Activated CD4-positive, alpha-beta T cell treated with anti-CD3 and anti-CD28 coated beads, Interleukin-2, amount 50 U/mL, for 24 hours (primary cell): ENCODE measurements at regions not wholly inside any gene's neighbourhood (a gene's known extent, or its start where the extent isn't known, plus 50 kb on each side); places are given as distances from the start of the nearest gene placed in this dataset.
"Not testable (repeated sequence)": the region's sequence is repeated elsewhere in the genome, so short reads cannot be mapped to it uniquely, and the experiment has no call there.

Source experiments
- DNase-seq, 2 donors: peaks; one replicate each; pipeline ENCODE4 v3.0.0-alpha.2; 2020; ENCODE audit warnings: low read depth in 1 of 2, low spot score in 1 of 2

- DNase-seq: no peak
Measured at GRCh38 chr12:92237262-92237661, 91.6 kb upstream of the BTG1 start.

DNA sequence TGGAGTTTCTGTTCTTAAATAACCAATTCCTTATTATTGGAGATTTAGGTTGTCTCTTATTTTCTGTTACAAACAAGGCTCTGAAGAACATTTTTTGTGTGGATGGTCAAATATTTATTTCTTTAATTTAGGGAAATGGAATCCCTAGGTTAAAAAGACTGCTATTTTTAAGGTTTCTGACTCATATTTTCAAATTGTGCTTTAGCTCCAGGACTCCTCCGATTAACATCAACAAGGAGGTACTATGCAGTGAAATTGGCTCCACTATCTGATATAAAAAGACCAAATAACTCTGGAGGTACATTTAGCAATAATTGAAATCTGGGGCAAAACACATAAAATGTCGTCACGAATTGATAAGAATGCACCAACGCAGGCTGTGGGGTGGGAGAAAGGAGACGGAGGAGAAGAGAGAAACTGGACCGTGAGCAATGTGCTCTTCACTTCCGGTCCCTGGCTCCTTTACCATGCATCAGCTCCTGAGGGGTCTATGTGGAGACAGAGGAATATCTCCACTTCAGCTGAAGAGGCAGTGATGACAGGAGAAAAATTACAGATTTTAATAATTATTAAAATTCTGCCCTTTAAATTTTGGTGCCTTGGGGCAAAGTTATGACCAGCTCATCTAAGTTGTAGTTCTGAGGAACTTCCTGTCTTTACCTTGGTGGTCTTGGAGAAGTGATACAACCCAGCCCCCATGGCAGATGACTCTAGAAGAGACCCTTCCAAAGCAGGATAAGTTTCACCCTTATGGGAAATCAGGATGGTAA lies 90.2 kb upstream of the BTG1 start:
- no peak for DNase-seq

DNA sequence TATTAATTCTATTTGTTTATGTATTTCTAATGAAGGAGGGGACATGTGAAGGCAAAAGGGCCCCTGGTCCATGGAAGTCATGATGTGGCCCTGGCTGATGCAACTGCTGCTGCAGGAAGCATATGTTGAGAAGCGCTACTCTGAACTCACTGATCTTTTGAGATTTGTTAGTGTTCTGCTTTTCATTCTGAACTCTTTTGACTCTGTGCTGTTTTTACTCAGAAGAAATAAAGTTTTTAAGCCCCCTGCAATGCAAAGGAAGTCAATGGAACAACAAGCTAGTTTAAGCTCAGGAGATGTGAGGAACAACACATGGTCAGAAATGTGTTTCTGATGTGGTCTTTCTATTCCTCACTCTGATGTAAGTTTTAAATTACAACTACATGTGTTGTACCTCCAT lies 88.9 kb upstream of the BTG1 start:
- DNase-seq: no peak

DNA sequence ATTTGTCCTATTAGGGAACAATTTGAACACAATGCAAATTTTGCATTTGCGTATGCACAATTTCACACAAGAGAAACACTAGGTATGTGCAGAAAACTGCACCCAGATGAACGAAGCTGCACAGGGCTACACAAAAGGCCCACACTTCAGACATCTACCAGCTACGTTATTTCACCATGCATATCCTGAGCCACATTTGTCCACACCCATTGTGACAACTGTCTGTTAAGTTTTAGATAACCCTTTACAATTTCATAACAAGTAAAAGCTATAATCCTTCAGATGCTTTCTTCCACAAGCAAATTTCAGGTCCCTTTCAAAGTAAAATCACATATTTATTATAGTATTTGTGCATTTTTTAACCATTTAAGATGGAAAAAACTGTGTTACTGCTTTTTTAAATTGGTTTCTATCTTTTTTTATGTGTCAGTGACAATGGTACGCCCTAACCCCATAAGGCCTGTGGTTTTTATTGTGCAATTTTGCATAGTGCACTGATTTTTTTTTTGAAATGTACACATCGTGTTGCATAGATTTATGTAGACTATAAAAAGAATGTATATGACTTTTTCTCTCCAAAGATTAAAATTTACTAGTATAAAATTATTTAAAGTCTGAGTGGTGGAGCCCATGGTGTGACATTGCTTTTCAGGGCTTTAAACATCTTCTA lies 87.8 kb upstream of the BTG1 start:
- DNase-seq: no peak

GRCh38 chr12:92232371-92232932 lies 86.8 kb upstream of the BTG1 start:
- DNase-seq: not testable (repeated sequence)

DNA sequence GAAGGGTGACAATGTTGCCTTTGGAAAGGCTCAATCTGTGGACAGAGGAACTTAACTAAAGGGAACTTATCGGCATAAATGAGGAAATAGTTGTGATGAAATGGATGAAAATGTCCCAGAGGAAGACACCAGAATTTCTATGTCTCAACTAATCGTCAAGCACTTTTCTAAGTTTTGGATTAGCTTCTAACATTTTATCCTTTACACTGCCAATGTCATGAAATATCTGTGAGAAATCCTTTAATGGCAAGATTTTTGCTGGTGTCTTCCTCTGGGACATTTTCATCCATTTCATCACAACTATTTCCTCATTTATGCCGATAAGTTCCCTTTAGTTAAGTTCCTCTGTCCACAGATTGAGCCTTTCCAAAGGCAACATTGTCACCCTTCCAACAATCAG lies 86.3 kb upstream of the BTG1 start:
- not testable (repeated sequence) for DNase-seq

GRCh38 chr12:92231532-92231931 lies 85.9 kb upstream of the BTG1 start:
- DNase-seq: not testable (repeated sequence)

- DNase-seq: no peak
Measured at GRCh38 chr12:92229381-92229780, 83.7 kb upstream of the BTG1 start.

GRCh38 chr12:92226961-92227360 lies 81.3 kb upstream of the BTG1 start:
- DNase-seq: no peak

GRCh38 chr12:92226071-92226661 lies 80.5 kb upstream of the BTG1 start:
- no peak for DNase-seq

- no peak for DNase-seq
Measured at GRCh38 chr12:92224685-92225331, 79.2 kb upstream of the BTG1 start.

- no peak for DNase-seq
Measured at GRCh38 chr12:92223481-92223880, 77.8 kb upstream of the BTG1 start.

- DNase-seq: no peak
Measured at GRCh38 chr12:92221656-92222315, 76.1 kb upstream of the BTG1 start.

- DNase-seq: peak in 1 of 2 donors; percentile 29
Measured at GRCh38 chr12:92218394-92219077, 72.9 kb upstream of the BTG1 start.

DNA sequence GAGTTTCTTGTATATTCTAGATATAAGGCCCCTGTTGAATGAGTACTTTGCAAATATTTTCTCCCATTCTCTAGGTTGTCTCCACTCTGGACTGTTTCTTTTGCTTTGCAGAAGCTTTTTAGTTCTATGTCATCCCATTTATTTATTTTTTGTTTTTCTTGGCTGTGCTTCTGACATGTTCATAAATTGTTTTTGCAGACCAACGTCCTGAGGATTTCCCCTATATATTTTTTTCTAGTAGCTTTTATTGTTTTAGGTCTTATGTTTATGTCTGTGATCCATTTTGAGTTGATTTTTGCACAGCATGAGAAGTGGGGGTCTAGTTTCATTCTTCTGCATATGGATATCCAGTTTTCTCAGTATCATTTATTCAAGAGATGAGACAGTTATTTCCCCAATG lies 70.4 kb upstream of the BTG1 start:
- no peak for DNase-seq

GRCh38 chr12:92215358-92215757 lies 69.7 kb upstream of the BTG1 start:
- DNase-seq: no peak

DNA sequence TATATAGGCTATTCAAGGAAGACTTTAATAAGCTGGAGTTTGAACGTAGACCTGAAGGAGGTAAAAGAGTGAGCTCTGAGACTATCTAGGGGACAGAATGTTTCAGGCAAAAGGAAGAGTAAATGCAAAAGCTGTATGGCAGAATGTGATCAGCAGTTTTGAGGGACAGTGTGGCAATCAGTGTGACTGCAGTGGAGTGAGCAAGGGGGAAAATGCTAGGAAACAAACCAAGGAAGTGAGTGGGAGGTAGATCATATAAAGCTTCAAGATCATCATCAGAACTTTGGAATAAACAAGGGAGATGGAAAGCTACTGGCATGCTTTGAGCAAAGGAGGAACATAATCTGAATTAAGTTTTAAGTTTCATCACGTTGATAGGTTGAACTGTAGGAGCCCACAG lies 67.5 kb upstream of the BTG1 start:
- no peak for DNase-seq

DNA sequence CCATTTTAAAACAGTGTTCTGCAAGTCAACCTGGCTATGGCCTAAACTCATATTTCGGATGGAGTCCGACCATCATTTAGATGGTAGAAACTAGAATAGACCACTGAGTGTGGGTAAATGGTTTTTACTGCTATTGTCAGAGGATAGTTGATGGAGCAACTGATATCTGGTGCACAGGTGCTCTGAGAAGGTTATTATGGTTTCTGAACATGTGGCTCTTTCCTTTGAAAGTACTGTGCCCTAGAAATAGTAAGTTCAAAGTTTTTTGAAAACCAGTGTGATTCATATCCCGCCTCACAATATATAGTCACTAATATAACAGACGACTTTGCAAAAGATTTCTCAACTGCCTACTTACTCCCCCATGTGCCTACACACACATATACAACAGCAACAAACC lies 64.4 kb upstream of the BTG1 start:
- no peak for DNase-seq

GRCh38 chr12:92208613-92209121 lies 63.0 kb upstream of the BTG1 start:
- peak in 1 of 2 donors; percentile 60 for DNase-seq

GRCh38 chr12:92206596-92206995 lies 61.0 kb upstream of the BTG1 start:
- DNase-seq: no peak
